Astrocyte (in vitro differentiated cells and primary cell): ENCODE measurements at regions not wholly inside any gene's neighbourhood (a gene's known extent, or its start where the extent isn't known, plus 50 kb on each side); places are given as distances from the start of the nearest gene placed in this dataset.
"Not testable (repeated sequence)": the region's sequence is repeated elsewhere in the genome, so short reads cannot be mapped to it uniquely, and the experiment has no call there.

Experiments used
- DNase-seq: peaks from one replicate; pipeline ENCODE4 v3.0.0-alpha.2; 2010; ENCODE audit warnings: low read depth
- FAIRE-seq: peaks from 2 replicates; lab custom pipeline; 2011; peaks lifted over from hg19 to GRCh38; lab: Jason Lieb, UNC
- H2AFZ ChIP-seq: 2 replicates; pipeline ENCODE4 v1.6.0; 2012; ENCODE audit warnings: low read depth, low read length, inconsistent platforms
- H3K27ac ChIP-seq: 2 replicates; pipeline ENCODE4 v1.5.1; 2011; ENCODE audit warnings: low read depth, low read length, inconsistent platforms
- H3K27me3 ChIP-seq: 2 replicates; pipeline ENCODE4 v1.6.0; 2011; ENCODE audit warnings: low read length, inconsistent platforms; ENCODE audit not compliant: insufficient read depth
- H3K36me3 ChIP-seq: 2 replicates; pipeline ENCODE4 v1.5.1; 2011; ENCODE audit warnings: low read length, inconsistent platforms; ENCODE audit not compliant: insufficient read depth
- H3K4me1 ChIP-seq: 2 replicates; pipeline ENCODE4 v1.5.1; 2011; ENCODE audit warnings: low read length, inconsistent platforms; ENCODE audit not compliant: insufficient read depth
- H3K4me2 ChIP-seq: 2 replicates; pipeline ENCODE4 v1.6.0; 2012; ENCODE audit warnings: low read length, inconsistent platforms
- H3K4me3 ChIP-seq: 2 replicates; pipeline ENCODE4 v1.5.1; 2011; ENCODE audit warnings: low read depth, mild to moderate bottlenecking, low read length, inconsistent platforms; ENCODE audit not compliant: insufficient read depth
- H3K79me2 ChIP-seq: 2 replicates; pipeline ENCODE4 v1.6.0; 2012; ENCODE audit warnings: mild to moderate bottlenecking, low read length, inconsistent platforms; ENCODE audit not compliant: insufficient read depth
- H3K9ac ChIP-seq: 2 replicates; pipeline ENCODE4 v1.6.0; 2012; ENCODE audit warnings: mild to moderate bottlenecking, low read length, inconsistent platforms
- H3K9me3 ChIP-seq: 2 replicates; pipeline ENCODE4 v1.5.1; 2012; ENCODE audit warnings: low read depth, mild to moderate bottlenecking, low read length, inconsistent platforms; ENCODE audit not compliant: insufficient read depth
- H4K20me1 ChIP-seq: 2 replicates; pipeline ENCODE4 v1.6.0; 2012; ENCODE audit warnings: low read length, inconsistent platforms; ENCODE audit not compliant: insufficient read depth
- H3K27ac Mint-ChIP-seq: one replicate; pipeline ENCODE4 v1.8.0; 2021; ENCODE audit warnings: mild to moderate bottlenecking, mixed read lengths; ENCODE audit not compliant: unreplicated experiment
- H3K27me3 Mint-ChIP-seq: one replicate; pipeline ENCODE4 v1.8.0; 2021; ENCODE audit warnings: low read depth, mixed read lengths; ENCODE audit not compliant: unreplicated experiment
- H3K36me3 Mint-ChIP-seq: one replicate; pipeline ENCODE4 v1.8.0; 2021; ENCODE audit warnings: low read depth, mixed read lengths; ENCODE audit not compliant: unreplicated experiment
- H3K4me1 Mint-ChIP-seq: one replicate; pipeline ENCODE4 v1.8.0; 2021; ENCODE audit warnings: low read depth, mixed read lengths; ENCODE audit not compliant: unreplicated experiment
- H3K4me3 Mint-ChIP-seq: one replicate; pipeline ENCODE4 v1.8.0; 2021; ENCODE audit warnings: mild to moderate bottlenecking, moderate library complexity, mixed read lengths; ENCODE audit not compliant: unreplicated experiment
- H3K9me3 Mint-ChIP-seq: one replicate; pipeline ENCODE4 v1.8.0; 2021; ENCODE audit warnings: mild to moderate bottlenecking, mixed read lengths; ENCODE audit not compliant: unreplicated experiment
- EZH2 ChIP-seq: IDR thresholded peaks from 2 replicates; pipeline ENCODE4 v1.6.1; 2012; ENCODE audit warnings: mild to moderate bottlenecking, low read length, inconsistent platforms; ENCODE audit not compliant: insufficient read depth
- TF ChIP-seq, protein P1 (sequence below): IDR thresholded peaks from 2 replicates; pipeline ENCODE4 v1.5.1; 2011; ENCODE audit warnings: low read depth, mild to moderate bottlenecking, inconsistent platforms, low read length, moderate library complexity; ENCODE audit not compliant: insufficient read depth

DNA sequence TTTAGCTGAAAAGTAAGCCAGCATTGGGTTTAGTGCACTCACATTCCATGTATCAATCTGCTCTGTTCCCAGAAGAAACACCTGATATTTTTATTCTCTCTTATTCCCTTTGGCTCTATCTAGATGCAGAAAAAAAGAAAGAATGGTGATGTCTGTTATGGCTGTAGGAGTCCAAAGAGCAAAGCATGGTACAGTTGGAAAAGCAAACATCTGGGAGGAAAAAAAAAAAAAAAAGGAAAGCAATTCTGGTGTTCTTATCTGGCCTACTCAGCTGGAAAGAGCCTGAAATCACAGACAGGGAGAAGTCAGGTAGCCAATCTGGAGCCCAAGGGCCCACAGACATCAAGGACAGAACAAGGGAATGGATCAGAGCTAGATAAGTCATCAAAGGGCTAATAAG is 293.9 kb downstream of the DUSP6 start:
- no peak overlapping the region for H3K27ac Mint-ChIP-seq
- TF ChIP-seq, protein P1, sequence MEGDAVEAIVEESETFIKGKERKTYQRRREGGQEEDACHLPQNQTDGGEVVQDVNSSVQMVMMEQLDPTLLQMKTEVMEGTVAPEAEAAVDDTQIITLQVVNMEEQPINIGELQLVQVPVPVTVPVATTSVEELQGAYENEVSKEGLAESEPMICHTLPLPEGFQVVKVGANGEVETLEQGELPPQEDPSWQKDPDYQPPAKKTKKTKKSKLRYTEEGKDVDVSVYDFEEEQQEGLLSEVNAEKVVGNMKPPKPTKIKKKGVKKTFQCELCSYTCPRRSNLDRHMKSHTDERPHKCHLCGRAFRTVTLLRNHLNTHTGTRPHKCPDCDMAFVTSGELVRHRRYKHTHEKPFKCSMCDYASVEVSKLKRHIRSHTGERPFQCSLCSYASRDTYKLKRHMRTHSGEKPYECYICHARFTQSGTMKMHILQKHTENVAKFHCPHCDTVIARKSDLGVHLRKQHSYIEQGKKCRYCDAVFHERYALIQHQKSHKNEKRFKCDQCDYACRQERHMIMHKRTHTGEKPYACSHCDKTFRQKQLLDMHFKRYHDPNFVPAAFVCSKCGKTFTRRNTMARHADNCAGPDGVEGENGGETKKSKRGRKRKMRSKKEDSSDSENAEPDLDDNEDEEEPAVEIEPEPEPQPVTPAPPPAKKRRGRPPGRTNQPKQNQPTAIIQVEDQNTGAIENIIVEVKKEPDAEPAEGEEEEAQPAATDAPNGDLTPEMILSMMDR: no peak
- TF ChIP-seq EZH2: no peak
- H3K4me1 Mint-ChIP-seq: peaks cover 12% of the 10 kb centered on the region

DNA sequence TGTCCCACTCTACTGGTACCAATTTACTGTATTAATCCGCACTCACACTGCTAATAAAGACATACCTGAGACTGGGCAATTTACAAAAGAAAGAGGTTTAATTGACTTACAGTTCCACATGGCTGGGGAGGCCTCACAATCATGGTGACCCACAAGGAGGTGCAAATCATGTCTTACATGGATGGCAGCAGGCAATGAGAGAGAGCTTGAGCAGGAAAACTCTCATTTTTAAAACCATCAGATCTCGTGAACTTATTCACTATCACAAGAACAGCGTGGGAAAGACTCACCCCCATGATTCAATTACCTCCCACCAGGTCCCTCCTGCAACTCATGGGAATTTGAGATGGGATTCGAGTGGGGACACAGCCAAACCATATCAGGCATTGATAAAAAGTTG is 298.5 kb downstream of the DUSP6 start:
- not testable (repeated sequence) for H3K27ac ChIP-seq, H3K36me3 ChIP-seq, H3K9me3 Mint-ChIP-seq, H3K4me1 Mint-ChIP-seq, H3K27me3 Mint-ChIP-seq, H3K4me3 Mint-ChIP-seq, H3K4me1 ChIP-seq, H3K36me3 Mint-ChIP-seq, FAIRE-seq, H3K27ac Mint-ChIP-seq, H3K79me2 ChIP-seq, H2AFZ ChIP-seq, H3K27me3 ChIP-seq, H3K9ac ChIP-seq, H3K4me2 ChIP-seq, DNase-seq, H3K9me3 ChIP-seq, H4K20me1 ChIP-seq, H3K4me3 ChIP-seq

More for the DNA sequence above, 293.9 kb downstream of the DUSP6 start:
- no peak overlapping the region for H3K4me3 ChIP-seq
- peaks cover 3% of the 10 kb centered on the region for H3K4me1 ChIP-seq
- H4K20me1 ChIP-seq: no peaks in the 10 kb centered on the region
- H3K9ac ChIP-seq: no peak overlapping the region
- Mint-ChIP-seq H3K27me3 (no peaks in the 10 kb centered on the region), H3K4me3 (peak overlapping the region; percentile 17), H3K9me3 (no peaks in the 10 kb centered on the region), H3K36me3 (no peaks in the 10 kb centered on the region)
- no peak overlapping the region for H3K27ac ChIP-seq
- H3K27me3 ChIP-seq: no peaks in the 10 kb centered on the region
- H3K36me3 ChIP-seq: no peaks in the 10 kb centered on the region
- DNase-seq (no peak), FAIRE-seq (no peak)
- no peak overlapping the region for H3K4me2 ChIP-seq
- H3K79me2 ChIP-seq: no peaks in the 10 kb centered on the region
- no peak overlapping the region for H2AFZ ChIP-seq
- H3K9me3 ChIP-seq: no peaks in the 10 kb centered on the region

DNA sequence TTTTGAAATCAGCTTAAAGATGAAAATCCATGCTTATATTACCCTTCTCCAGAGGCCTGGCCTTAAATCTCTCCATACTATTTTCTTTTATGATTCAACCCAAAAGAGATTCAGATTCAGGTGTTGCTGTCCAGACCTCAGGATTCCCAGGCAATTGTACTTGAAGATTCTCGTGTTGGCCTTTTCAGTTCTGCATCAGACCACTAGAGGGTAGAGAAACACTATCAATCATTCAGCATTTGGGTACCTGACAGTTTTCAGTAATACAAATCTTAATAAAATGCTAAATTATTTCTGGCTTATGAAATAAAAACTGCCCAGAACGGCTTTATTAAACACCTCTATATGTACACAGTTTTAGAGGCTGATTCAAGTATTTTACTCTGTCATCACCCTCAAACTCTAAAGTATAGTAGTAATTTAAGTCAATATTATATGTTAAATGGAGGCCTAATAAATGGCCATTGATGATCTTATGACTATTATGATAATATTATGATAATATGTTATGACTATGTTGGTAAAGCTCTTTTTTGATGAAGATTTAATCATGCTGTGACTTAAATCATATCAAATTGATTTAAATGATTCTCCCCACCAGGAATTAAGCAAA is 301.1 kb downstream of the DUSP6 start:
- no peak overlapping the region for H3K4me3 ChIP-seq

More for the DNA sequence above, 301.1 kb downstream of the DUSP6 start:
- Histone ChIP-seq H4K20me1 (no peaks in the 10 kb centered on the region), H3K4me1 (no peaks in the 10 kb centered on the region), H3K27ac (no peak overlapping the region), H3K9me3 (no peaks in the 10 kb centered on the region), H3K27me3 (no peaks in the 10 kb centered on the region), H3K4me2 (no peak overlapping the region), H3K79me2 (no peaks in the 10 kb centered on the region), H3K36me3 (no peaks in the 10 kb centered on the region), H3K9ac (no peak overlapping the region), H2AFZ (no peak overlapping the region)
- no peaks in the 10 kb centered on the region for H3K4me1 Mint-ChIP-seq
- no peak overlapping the region for H3K27ac Mint-ChIP-seq
- no peaks in the 10 kb centered on the region for H3K36me3 Mint-ChIP-seq
- H3K27me3 Mint-ChIP-seq: no peaks in the 10 kb centered on the region
- no peak for TF ChIP-seq EZH2
- TF ChIP-seq, protein P1: peak; percentile 99
- peak; percentile 41 for FAIRE-seq
- no peaks in the 10 kb centered on the region for H3K9me3 Mint-ChIP-seq
- peak; percentile 44 for DNase-seq
- H3K4me3 Mint-ChIP-seq: no peak overlapping the region
